Osteocyte (in vitro differentiated cells): ENCODE measurements at regions not wholly inside any gene's neighbourhood (a gene's known extent, or its start where the extent isn't known, plus 50 kb on each side); places are given as distances from the start of the nearest gene placed in this dataset.

Experiments
- DNase-seq: peaks from one replicate; pipeline ENCODE4 v3.0.0; 2021; ENCODE audit warnings: mixed read lengths; ENCODE audit not compliant: unreplicated experiment; ENCODE audit errors: extremely low spot score
- H3K27ac Mint-ChIP-seq: one replicate; pipeline ENCODE4 v1.8.0; 2021; ENCODE audit warnings: mild to moderate bottlenecking, mixed read lengths; ENCODE audit not compliant: unreplicated experiment
- H3K27me3 Mint-ChIP-seq: one replicate; pipeline ENCODE4 v1.8.0; 2021; ENCODE audit warnings: mixed read lengths; ENCODE audit not compliant: unreplicated experiment
- H3K36me3 Mint-ChIP-seq: one replicate; pipeline ENCODE4 v1.8.0; 2021; ENCODE audit warnings: mixed read lengths; ENCODE audit not compliant: unreplicated experiment
- H3K4me1 Mint-ChIP-seq: one replicate; pipeline ENCODE4 v1.8.0; 2021; ENCODE audit warnings: mixed read lengths; ENCODE audit not compliant: unreplicated experiment
- H3K4me3 Mint-ChIP-seq: one replicate; pipeline ENCODE4 v1.8.0; 2021; ENCODE audit warnings: mild to moderate bottlenecking, moderate library complexity, mixed read lengths; ENCODE audit not compliant: unreplicated experiment
- H3K9me3 Mint-ChIP-seq: one replicate; pipeline ENCODE4 v1.8.0; 2021; ENCODE audit warnings: mixed read lengths; ENCODE audit not compliant: unreplicated experiment
- TF ChIP-seq, protein P1 (sequence below): fragments of 200-600 bp; sonication (generic); IDR thresholded peaks from 2 replicates; pipeline ENCODE4 v1.5.0; 2021; ENCODE audit warnings: antibody characterized with exemption, mild to moderate bottlenecking, moderate library complexity

DNA sequence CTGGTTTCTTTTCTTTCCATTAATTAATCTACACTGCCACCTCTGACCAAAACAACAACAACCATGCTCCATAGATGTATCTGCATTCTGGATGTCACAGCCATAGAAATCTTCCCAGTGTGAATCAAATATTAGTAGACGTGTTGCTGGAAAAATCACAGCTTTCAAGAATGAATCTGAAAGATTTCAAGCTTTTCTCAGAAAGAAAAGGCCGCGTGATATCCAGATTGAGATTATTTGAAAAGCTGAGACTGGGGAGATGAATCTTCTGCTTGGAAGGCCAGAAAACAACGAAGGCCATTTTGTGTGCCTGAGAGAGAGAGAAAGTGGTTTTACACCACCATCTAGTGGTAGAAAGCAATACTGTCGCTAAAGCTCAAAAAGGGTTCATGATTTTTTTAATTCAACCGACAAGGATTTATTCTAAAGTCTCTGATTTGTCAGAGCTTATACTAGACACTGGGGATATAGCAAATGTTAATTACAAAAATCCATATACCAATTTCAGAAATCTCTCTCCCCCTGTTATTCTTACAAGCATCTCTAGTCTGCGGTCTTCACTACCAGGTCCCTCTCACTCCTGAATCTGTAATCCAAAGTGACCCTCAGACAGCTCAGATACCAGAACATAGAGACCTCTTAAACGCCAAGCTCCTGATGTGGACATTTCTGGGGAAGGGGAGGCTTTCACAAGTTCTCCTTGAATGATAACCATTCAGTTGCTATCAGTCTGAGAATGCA is 87.5 kb upstream of the SGIP1 start:
- Mint-ChIP-seq H3K9me3 (no peaks in the 10 kb centered on the region), H3K36me3 (no peaks in the 10 kb centered on the region), H3K27ac (peak overlapping the region; percentile 61), H3K4me1 (peaks cover 64% of the 10 kb centered on the region), H3K4me3 (no peak overlapping the region), H3K27me3 (no peaks in the 10 kb centered on the region)
- no peak for DNase-seq
- TF ChIP-seq, protein P1, sequence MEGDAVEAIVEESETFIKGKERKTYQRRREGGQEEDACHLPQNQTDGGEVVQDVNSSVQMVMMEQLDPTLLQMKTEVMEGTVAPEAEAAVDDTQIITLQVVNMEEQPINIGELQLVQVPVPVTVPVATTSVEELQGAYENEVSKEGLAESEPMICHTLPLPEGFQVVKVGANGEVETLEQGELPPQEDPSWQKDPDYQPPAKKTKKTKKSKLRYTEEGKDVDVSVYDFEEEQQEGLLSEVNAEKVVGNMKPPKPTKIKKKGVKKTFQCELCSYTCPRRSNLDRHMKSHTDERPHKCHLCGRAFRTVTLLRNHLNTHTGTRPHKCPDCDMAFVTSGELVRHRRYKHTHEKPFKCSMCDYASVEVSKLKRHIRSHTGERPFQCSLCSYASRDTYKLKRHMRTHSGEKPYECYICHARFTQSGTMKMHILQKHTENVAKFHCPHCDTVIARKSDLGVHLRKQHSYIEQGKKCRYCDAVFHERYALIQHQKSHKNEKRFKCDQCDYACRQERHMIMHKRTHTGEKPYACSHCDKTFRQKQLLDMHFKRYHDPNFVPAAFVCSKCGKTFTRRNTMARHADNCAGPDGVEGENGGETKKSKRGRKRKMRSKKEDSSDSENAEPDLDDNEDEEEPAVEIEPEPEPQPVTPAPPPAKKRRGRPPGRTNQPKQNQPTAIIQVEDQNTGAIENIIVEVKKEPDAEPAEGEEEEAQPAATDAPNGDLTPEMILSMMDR, result peak; percentile 86

DNA sequence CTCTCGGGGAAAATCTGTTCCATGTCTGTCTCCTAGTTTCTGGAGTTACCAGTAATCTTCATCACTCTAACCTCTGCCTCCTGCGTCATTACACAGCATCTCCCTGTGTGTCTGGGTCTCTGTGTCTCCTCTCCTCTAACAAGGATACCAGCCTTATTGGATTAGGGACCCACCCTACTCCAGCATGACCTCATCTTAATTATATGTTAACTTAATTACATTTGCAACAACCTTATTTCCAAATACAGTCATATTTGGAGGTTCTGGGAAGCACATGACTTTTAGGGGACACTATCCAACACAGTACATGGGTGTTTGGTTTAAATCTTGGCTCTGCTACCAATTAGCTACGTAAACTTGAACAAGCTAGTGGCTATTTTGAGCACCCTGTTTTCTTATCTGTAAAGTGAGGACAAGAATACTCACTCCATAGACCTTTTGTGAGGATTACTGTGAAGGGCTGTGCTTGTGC is 83.9 kb upstream of the SGIP1 start:
- Mint-ChIP-seq H3K4me3 (no peak overlapping the region), H3K27me3 (no peaks in the 10 kb centered on the region), H3K9me3 (no peaks in the 10 kb centered on the region), H3K4me1 (peaks cover 58% of the 10 kb centered on the region), H3K36me3 (no peaks in the 10 kb centered on the region), H3K27ac (peak overlapping the region; percentile 35)
- DNase-seq, result no peak
- TF ChIP-seq, protein P1, result no peak

DNA sequence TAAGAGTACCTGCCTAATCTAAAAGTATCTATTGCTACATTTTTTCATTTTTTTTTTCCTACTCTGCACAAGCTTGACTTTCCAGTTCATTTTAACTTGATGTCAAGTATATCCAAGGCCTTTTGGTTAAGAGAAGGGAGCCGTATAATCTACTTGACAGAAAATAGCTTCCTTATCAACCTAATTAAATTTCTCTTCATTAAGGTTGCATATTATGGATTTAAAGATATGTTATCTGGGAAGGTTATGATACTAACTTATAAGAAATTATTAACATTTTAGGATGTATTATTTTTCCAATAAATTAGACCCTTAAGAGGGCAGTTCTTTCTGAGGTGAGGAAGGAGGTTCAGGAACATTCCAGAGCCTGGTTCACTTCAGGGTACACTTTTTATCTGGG is 83.1 kb upstream of the SGIP1 start:
- peaks cover 50% of the 10 kb centered on the region for H3K4me1 Mint-ChIP-seq
- no peak for DNase-seq
- no peaks in the 10 kb centered on the region for H3K9me3 Mint-ChIP-seq
- H3K27me3 Mint-ChIP-seq, result no peaks in the 10 kb centered on the region
- no peak overlapping the region for H3K27ac Mint-ChIP-seq
- no peaks in the 10 kb centered on the region for H3K36me3 Mint-ChIP-seq
- H3K4me3 Mint-ChIP-seq, result no peak overlapping the region
- TF ChIP-seq, protein P1, result no peak

DNA sequence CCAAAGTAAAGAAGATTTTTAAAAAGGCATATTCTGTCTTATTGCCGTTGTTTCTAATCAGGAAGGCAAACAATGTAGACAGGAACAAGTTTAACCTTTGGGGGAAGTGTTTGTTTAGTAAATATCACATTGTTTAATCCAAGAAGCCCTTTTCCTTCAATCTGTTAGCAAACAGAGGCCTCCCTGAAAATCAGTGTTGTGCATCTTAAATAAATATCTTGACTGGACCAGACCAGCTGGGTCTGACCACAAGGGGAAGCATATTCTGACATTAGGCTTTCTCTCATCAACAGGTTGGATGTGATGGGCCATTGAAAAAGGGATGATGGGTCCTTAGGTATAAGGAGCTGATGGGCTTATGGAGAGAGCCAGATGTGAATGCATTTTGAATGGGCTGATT is 81.8 kb upstream of the SGIP1 start:
- H3K4me3 Mint-ChIP-seq, result no peak overlapping the region
- H3K36me3 Mint-ChIP-seq, result no peaks in the 10 kb centered on the region
- no peaks in the 10 kb centered on the region for H3K9me3 Mint-ChIP-seq
- peaks cover 38% of the 10 kb centered on the region for H3K4me1 Mint-ChIP-seq
- H3K27me3 Mint-ChIP-seq, result no peaks in the 10 kb centered on the region
- H3K27ac Mint-ChIP-seq, result no peak overlapping the region
- DNase-seq, result no peak
- TF ChIP-seq, protein P1, result peak; percentile 20

DNA sequence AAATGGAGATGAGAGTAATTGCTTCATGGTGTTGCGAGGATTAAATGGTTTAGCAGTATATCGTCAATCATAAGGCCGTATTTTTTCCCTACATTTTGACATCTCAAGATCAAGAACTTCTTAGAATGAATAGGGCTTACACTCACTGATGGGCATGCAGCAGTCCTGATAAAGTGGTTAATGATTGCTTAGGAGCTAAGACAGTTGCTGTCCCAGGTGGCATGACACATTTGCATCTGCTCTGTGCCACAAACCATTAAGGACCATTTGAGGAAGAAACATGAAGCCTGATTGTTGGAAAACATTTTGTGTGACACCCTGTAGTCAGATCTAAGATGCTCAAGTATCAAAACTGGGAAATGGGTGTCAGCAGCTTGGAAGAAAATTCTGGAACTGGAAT is 81.0 kb upstream of the SGIP1 start:
- DNase-seq, result no peak
- Mint-ChIP-seq H3K36me3 (no peaks in the 10 kb centered on the region), H3K27ac (no peak overlapping the region), H3K27me3 (no peaks in the 10 kb centered on the region), H3K4me1 (peaks cover 30% of the 10 kb centered on the region), H3K4me3 (no peak overlapping the region), H3K9me3 (peaks cover 6% of the 10 kb centered on the region)
- TF ChIP-seq, protein P1, result no peak
